H1 (cell line): ENCODE measurements at regions not wholly inside any gene's neighbourhood (a gene's known extent, or its start where the extent isn't known, plus 50 kb on each side); places are given as distances from the start of the nearest gene placed in this dataset.

ENCODE experiments used
- BCL11A ChIP-seq, 2 experiments: IDR thresholded peaks; one replicate each; pipeline ENCODE4 v1.6.1; 2011; ENCODE audit warnings: low read depth in 2 of 2, low read length in 2 of 2, mild to moderate bottlenecking in 2 of 2
- CHD1 ChIP-seq: IDR thresholded peaks from 2 replicates; pipeline ENCODE4 v1.6.1; 2012; ENCODE audit warnings: low read depth, low read length, improper control_type of control experiment
- POU5F1 ChIP-seq: IDR thresholded peaks from 2 replicates; pipeline ENCODE4 v1.6.1; 2011; ENCODE audit warnings: low read depth, mild to moderate bottlenecking, low read length, moderate library complexity
- RNF2 ChIP-seq: fragments of 200-900, 300-1000 bp; sonication (generic); IDR thresholded peaks from 2 replicates; pipeline ENCODE4 v1.7.1; 2016; ENCODE audit warnings: borderline replicate concordance, low read depth, mild to moderate bottlenecking, antibody characterized with exemption, low read length; ENCODE audit not compliant: poor library complexity, severe bottlenecking; ENCODE audit errors: missing control alignments
- TF ChIP-seq, protein P1 (sequence below): IDR thresholded peaks from 2 replicates; pipeline ENCODE4 v1.6.1; 2011; ENCODE audit warnings: low read length, improper control_type of control experiment

DNA sequence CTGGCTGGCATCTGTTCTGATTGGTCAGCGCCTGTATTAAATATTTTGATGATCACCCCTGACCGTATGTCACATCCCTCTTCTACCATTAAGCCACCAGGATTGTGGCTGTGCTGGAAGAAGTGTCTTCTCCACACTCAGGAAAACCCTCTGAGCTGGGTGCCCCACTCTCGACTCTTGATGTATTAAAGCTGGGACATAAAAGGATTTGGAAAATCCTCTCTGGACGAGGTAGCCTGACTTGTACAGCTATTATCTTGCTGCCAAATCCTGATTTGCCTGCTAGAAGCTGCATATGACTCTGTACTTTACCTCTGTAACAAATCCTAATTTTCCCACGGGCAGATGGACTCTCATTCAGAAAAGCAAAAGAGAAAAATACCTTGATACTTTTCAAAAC lies 161.0 kb downstream of the SLC28A3 start (continued):
- TF ChIP-seq BCL11A (IDR thresholded peaks at IDR 0.05; ENCODE audit: low read depth in 2 of 2, low read length in 2 of 2) (no peak), POU5F1 (no peak), CHD1 (no peak), RNF2 (no peak)
- TF ChIP-seq, protein P1, sequence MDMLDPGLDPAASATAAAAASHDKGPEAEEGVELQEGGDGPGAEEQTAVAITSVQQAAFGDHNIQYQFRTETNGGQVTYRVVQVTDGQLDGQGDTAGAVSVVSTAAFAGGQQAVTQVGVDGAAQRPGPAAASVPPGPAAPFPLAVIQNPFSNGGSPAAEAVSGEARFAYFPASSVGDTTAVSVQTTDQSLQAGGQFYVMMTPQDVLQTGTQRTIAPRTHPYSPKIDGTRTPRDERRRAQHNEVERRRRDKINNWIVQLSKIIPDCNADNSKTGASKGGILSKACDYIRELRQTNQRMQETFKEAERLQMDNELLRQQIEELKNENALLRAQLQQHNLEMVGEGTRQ = no peak
